T1000 (cell line): ENCODE measurements at regions not wholly inside any gene's neighbourhood (a gene's known extent, or its start where the extent isn't known, plus 50 kb on each side); places are given as distances from the start of the nearest gene placed in this dataset.
A peak's percentile ranks its signal among the peaks of the same experiment; 100 is the strongest.
"Not testable (repeated sequence)": the region's sequence is repeated elsewhere in the genome, so short reads cannot be mapped to it uniquely, and the experiment has no call there.

Source experiments
- DNase-seq: peaks from one replicate; lab custom pipeline; 2025; ENCODE audit warnings: mixed read lengths; lab: John Stamatoyannopoulos, UW

- no peak for DNase-seq
These were observed 270.0 kb downstream of the AMY1C start for GRCh38 chr1:104019675-104020049.

DNA sequence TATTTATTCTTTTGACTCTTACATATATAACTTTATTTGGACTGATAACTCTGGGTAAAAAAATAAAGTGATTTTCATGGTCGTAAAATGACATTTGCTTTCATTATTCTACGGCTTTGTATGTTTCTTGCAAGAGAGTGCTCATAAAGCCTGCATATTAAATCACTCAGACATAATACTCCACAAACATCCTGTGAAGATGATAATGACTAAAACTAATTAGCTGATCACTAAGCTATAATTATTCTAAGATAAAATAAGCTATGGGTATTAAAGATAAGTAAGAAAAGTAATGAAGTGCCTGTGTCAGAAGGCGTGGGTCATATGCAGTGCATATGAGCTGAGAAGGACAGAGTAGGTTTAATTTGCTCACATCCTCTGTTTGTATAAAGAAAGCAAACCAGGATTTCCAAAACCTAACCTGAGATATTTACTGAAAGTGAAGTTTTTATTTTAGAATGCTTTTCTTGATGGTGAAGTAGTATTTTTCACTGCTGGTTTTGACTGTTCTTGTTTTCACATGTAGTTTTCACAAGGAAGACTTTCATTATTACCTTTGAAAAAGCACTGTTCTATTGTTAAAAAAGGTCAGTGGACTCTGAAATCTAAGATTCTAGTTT is 278.8 kb downstream of the AMY1C start:
- DNase-seq: no peak

- no peak for DNase-seq
These were observed 279.8 kb downstream of the AMY1C start for GRCh38 chr1:104029456-104029970.

GRCh38 chr1:104056786-104057185 is 307.1 kb downstream of the AMY1C start:
- DNase-seq: no peak

DNA sequence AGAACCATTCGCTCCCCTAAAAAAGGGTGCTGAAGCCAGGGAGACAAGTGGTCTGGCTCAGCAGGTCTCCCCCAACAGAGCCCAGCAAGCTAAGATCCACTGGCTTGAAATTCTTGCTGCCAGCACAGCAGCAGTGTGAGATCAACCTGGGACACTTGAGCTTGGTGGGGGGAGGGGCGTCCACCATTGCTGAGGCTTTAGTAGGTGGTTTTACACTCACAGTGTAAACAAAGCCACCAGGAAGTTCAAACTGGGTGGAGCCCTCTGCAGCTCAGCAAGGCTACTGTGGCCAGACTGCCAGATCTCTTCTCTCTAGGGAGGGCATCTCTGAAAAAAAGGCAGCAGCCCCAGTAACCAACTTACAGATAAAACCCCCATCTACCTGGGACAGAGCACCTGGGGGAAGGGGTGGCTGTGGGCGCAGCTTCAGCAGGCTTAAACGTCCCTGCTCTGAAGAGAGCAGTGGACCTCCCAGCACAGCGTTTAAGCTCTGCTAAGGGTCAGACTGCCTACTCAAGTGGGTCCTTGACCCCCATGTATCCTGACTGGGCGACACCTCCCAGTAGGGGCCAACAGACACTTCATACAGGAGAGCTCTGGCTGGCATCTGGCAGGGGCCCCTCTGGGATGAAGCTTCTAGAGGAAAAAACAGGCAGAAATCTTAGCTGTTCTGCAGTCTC is 307.7 kb downstream of the AMY1C start:
- DNase-seq: not testable (repeated sequence)

DNA sequence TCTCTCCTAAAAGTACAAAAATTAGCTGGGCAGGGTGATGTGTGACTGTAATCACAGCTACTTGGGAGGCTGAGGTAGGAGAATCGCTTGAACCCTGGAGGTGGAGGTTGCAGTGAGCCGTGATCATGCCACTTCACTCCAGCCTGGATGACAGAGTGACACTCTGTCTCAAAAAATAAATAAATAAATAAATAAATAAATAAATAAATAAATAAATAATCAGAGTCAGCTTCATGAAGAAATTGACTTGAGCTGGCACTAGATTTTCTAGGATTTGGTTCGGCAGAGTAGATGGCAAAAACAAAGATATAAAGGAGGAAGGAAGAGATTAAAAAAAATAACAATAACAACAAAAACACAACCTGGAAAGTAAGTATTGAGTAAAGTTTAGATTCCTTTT is 311.9 kb downstream of the AMY1C start:
- not testable (repeated sequence) for DNase-seq

DNA sequence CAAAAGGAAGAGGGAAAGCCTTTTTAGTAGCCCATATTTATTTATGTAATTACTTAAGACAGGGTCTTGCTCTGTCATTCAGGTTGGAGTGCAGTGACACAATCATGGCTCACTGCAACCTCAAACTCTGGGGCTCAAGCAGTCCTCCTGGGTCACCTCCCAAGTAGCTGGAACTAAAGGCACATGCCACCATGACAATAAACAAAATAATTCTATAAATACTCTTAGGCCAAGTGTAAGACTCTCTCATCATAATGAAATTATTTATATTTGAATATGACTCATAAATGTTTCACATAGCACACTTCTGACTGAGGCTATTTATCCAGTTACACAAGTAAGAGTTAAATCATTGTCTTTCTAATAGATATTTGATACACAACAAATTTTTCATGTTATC is 314.7 kb downstream of the AMY1C start:
- peak; percentile 54 for DNase-seq

GRCh38 chr1:104072915-104073371 is 323.2 kb downstream of the AMY1C start:
- no peak for DNase-seq

GRCh38 chr1:104073463-104073902 is 323.8 kb downstream of the AMY1C start:
- no peak for DNase-seq

DNA sequence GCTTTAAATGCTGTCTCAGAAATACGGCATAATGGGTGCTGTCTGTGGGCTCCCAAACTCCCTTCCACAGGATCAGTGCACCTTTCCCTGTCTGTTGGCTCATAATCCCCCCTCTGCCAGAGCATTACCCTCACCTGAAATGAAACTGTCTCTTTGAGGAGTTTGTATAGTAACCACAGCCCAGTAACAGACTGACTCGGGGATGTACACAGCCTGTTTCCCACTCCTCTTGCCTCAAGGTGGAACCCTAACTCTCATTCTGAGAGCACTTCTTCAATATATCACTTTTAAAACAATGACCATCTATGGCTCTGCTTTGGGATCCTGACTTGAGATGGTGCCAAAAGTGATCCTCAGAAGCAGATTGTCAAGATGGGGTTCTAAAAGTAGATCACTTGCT is 332.5 kb downstream of the AMY1C start:
- DNase-seq: no peak

GRCh38 chr1:104084380-104084779 is 334.7 kb downstream of the AMY1C start:
- no peak for DNase-seq

- DNase-seq: no peak
These were observed 343.0 kb downstream of the AMY1C start for GRCh38 chr1:104092698-104093097.

DNA sequence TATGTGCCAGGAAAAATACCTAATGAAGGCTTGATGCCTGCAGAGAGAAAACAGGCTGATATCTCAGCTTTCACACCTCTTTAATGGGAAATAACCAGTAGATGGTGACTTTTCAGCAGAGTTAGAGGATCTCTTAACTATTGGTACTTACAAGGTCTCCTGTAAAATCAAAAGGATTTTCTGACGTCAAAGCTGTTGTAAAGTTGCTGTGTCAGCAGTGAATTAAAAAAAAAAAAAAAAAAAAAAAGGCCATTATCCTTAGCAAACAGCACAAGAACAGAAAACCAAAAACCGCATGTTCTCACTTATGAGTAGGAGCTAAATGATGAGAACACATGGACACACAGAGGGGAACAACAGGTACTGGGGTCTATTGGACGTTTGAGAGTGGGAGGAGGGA is 349.1 kb downstream of the AMY1C start:
- no peak for DNase-seq

DNA sequence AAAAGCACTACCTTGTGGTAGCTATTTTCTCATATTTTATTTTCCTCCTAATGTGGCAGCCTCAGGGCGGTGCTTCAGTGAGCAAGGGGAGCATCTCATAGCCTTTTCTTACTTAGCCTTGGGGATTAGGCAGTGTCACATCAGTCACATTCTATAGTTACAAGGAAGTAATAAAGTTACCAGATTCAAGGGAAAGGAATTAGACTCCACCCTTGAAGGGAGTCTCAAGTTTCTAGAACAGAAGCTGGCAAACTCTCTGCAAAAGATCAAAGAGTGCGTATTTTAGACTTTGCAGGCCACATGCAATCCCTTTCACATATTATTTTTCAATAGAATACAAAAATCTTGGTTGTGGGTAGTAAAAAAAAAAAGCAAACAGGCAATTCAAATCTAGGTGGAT is 350.4 kb downstream of the AMY1C start:
- no peak for DNase-seq

DNA sequence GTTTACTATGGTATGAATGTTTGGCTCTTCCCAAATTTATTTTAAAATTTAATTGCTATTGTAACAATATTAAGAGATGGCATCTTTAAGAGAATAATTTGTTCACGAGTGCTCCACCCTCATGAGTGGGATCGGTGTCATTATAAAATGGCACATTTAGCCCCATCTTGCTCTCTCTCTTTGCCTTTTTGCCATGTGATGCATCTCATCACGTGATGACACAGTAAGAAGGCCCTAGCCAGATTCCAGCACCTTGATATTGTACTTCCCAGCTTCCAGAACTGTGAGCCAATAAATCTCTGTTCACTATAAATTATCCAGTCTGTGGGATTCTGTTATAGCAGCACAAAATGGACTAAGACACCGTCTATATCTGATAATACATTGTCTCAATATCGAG is 355.8 kb downstream of the AMY1C start:
- DNase-seq: no peak

DNA sequence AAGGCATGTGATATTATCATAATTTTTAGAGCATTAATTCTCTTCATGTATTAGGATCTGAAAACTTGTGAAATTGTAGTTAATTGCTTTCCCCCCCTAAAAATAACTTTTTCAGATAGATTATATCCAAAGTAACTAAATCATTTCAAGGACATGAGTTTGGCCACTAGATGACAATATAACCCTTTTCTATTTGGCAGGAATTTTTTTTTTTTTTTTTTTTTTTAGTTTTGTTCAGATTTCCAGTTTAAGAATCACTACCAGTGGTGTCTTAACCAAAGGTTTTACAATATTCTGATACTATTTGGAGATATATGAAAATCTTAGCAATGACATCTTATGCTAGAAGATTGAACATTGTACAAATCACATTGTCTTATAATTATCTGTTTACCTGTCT is 370.8 kb downstream of the AMY1C start:
- no peak for DNase-seq

- no peak for DNase-seq
These were observed 371.6 kb downstream of the AMY1C start for GRCh38 chr1:104121271-104121670.

DNA sequence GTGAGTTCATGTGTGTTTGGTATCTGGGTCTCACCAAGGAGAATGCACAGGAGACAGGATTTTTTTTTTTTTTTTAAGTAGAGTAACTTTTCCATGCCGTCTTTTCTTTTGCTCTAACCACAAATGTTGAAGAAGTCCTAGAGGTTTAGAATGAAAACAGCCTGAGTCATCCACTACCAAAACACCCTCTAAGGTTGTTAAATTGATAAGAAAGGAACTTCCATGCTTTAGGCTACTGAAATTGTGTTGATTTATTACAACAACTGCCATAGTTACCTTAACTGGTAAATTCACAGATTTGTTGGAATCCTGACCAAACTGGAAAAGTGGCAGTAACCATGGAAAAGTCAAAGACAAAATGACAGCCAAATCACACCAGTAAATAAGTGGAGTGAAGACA is 375.6 kb downstream of the AMY1C start:
- no peak for DNase-seq

DNA sequence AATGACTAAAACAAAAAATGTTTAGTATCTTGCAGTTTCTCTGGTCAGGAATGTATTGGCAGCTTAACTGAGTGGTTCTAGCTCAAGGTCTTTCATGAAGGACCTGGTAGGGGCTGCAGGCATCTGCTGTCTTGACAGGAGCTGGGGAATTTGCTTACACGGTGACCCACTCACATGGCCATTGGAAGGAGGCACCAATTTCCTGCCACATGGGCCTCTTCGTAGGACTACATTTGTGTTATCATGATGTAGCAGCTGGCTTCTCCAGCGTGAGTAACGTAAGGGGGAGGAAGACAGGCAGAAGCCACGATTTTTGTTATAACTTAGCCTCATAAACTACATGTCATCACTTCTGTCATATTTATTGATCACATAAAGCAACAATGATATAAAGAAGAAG is 376.3 kb downstream of the AMY1C start:
- no peak for DNase-seq

DNA sequence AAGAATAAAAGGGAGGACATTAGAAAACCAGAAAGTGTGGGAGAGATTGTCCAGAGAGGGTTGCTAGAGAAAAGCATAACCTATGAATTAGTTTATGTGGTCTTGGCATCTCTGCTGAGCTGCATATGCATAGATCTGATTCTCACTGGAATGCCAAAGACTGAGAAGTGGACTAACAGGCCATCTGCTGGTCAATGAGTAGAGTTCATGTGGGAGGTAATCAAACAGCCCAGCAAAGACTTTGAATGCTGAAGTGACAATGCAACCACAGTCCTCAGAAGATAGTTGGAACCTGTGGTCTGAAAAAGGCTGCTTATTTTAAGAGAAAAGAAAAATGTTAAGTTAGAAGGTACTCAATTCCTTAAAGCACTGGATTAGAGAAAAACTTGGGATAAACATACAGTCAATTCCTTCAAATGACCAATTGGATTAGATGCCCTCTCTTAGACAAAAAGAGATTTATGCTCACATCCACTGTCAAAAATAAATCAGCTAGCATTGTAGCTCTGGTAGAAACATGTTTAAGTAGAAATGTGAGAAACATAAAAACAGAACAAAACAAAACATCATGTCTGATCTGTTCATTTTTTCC is 382.8 kb downstream of the AMY1C start:
- DNase-seq: no peak

- DNase-seq: not testable (repeated sequence)
These were observed 385.3 kb downstream of the AMY1C start for GRCh38 chr1:104135036-104135435.

DNA sequence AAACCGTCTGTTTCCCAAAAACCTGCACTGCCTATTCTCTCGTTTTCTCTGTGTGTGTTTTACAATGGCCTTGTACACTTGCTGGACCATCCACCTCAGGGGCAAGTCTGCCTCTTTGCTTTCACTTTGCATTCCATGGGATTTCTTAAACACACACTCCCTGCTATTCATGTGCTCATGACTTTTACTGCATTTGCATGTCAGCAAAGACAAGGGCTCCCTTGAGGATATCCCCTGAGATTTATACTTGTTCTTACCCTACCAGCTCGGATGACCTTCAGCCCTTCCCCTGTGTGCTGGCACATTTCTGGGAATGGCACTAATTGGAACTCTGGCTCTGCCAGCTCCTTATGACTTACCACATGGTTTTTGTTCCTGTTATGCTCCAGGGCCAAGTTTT is 386.9 kb downstream of the AMY1C start:
- DNase-seq: peak; percentile 10

DNA sequence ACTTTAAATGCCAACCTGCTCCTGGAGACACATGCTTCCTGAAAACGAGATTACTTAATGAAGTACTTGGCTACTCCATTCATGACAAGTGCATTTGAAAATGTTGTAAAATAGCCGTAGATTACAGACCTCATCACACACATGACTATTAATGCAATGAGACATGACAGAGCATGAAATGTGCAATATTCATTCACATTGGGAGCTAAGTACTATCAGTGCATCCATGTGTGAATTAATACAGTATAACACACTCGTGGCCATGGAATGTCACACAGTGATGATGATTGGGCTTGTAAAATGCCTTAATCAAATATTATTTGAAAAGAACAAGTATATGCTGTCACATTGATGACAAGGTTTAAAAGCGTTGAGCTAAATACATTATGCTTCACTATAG is 407.0 kb downstream of the AMY1C start:
- DNase-seq: no peak
